Activated naive CD8-positive, alpha-beta T cell treated with anti-CD3 and anti-CD28 coated beads for 36 hours (primary cell): ENCODE measurements at regions not wholly inside any gene's neighbourhood (a gene's known extent, or its start where the extent isn't known, plus 50 kb on each side); places are given as distances from the start of the nearest gene placed in this dataset.
A peak's percentile ranks its signal among the peaks of the same experiment; 100 is the strongest.

Source experiments
- DNase-seq: peaks from one replicate; pipeline ENCODE4 v3.0.0; 2021
- H3K27ac Mint-ChIP-seq: one replicate; pipeline ENCODE4 v1.8.0; 2022; ENCODE audit warnings: mild to moderate bottlenecking, moderate library complexity, mixed read lengths
- H3K27me3 Mint-ChIP-seq: one replicate; pipeline ENCODE4 v1.8.0; 2022; ENCODE audit warnings: mild to moderate bottlenecking, mixed read lengths
- H3K36me3 Mint-ChIP-seq: one replicate; pipeline ENCODE4 v1.8.0; 2021; ENCODE audit warnings: mild to moderate bottlenecking, mixed read lengths
- H3K4me1 Mint-ChIP-seq: one replicate; pipeline ENCODE4 v1.8.0; 2021; ENCODE audit warnings: mixed read lengths
- H3K4me3 Mint-ChIP-seq: one replicate; pipeline ENCODE4 v1.8.0; 2022; ENCODE audit warnings: mild to moderate bottlenecking, moderate library complexity, mixed read lengths
- H3K9me3 Mint-ChIP-seq: one replicate; pipeline ENCODE4 v1.8.0; 2022; ENCODE audit warnings: mixed read lengths

DNA sequence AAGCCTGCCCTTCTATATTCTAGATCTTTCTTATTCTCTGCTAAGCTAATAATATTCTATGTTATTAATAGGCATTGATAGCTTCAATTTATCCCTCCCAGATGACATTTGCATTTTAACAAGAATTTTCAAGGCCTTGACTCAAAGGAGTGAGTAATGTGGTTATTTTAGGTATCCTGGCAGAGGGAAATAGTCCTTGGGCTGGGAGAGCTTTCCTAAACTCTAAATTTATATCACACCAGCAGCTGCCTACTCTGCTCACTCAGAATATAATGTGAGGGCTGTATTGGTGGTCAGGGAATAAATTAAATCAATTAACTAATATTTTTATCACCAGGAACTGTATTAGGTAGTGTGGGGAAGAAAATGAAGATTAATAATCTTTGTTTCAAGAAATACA lies 74.8 kb upstream of the ADAM23 start:
- no peaks in the 10 kb centered on the region for H3K4me1 Mint-ChIP-seq

GRCh38 chr2:206368933-206369569 lies 74.3 kb upstream of the ADAM23 start:
- H3K27ac Mint-ChIP-seq: no peak overlapping the region
- H3K4me3 Mint-ChIP-seq: no peak overlapping the region
- H3K9me3 Mint-ChIP-seq: peaks cover 18% of the 10 kb centered on the region
- no peaks in the 10 kb centered on the region for H3K36me3 Mint-ChIP-seq
- no peak for DNase-seq
- peaks cover 7% of the 10 kb centered on the region for H3K27me3 Mint-ChIP-seq
- H3K4me1 Mint-ChIP-seq: no peaks in the 10 kb centered on the region

More for the DNA sequence above, 74.8 kb upstream of the ADAM23 start:
- DNase-seq: no peak
- no peak overlapping the region for H3K4me3 Mint-ChIP-seq
- no peaks in the 10 kb centered on the region for H3K36me3 Mint-ChIP-seq
- no peak overlapping the region for H3K27ac Mint-ChIP-seq
- H3K27me3 Mint-ChIP-seq: peaks cover 7% of the 10 kb centered on the region
- H3K9me3 Mint-ChIP-seq: peaks cover 13% of the 10 kb centered on the region

GRCh38 chr2:206375956-206376355 lies 67.4 kb upstream of the ADAM23 start:
- no peaks in the 10 kb centered on the region for H3K36me3 Mint-ChIP-seq
- DNase-seq: no peak
- peaks cover 30% of the 10 kb centered on the region for H3K9me3 Mint-ChIP-seq
- H3K4me1 Mint-ChIP-seq: no peaks in the 10 kb centered on the region
- H3K4me3 Mint-ChIP-seq: no peak overlapping the region
- H3K27me3 Mint-ChIP-seq: peaks cover 4% of the 10 kb centered on the region
- H3K27ac Mint-ChIP-seq: no peak overlapping the region

- H3K27ac Mint-ChIP-seq: no peak overlapping the region
Observed at GRCh38 chr2:206378835-206379234, 64.5 kb upstream of the ADAM23 start.

GRCh38 chr2:206379266-206379665 lies 64.1 kb upstream of the ADAM23 start:
- Mint-ChIP-seq H3K4me1 (no peaks in the 10 kb centered on the region), H3K27me3 (peaks cover 10% of the 10 kb centered on the region), H3K9me3 (peaks cover 21% of the 10 kb centered on the region), H3K27ac (no peak overlapping the region), H3K36me3 (no peaks in the 10 kb centered on the region), H3K4me3 (no peak overlapping the region)
- DNase-seq: no peak

More at GRCh38 chr2:206378835-206379234, 64.5 kb upstream of the ADAM23 start:
- H3K4me1 Mint-ChIP-seq: no peaks in the 10 kb centered on the region
- peaks cover 23% of the 10 kb centered on the region for H3K9me3 Mint-ChIP-seq
- DNase-seq: no peak
- H3K36me3 Mint-ChIP-seq: no peaks in the 10 kb centered on the region
- peaks cover 10% of the 10 kb centered on the region for H3K27me3 Mint-ChIP-seq
- H3K4me3 Mint-ChIP-seq: no peak overlapping the region

DNA sequence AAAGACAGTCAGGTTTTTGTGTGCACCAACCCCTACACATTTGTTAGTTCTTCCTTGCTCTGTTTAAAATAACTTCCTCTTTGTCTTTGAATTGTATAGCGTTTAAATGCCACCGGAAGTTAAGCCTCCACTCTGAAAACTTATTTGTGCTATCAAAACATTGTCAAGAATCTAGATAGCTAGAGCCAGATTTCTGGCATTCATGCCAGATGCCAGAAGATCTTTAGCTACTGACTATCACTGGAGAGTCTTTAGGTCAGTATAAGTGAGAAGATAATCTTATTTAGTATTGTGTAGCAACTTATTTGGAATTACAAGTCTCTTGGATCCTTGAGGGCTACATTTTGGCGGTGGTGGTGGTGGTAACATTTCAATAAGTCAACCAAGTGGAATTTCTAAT lies 63.4 kb upstream of the ADAM23 start:
- no peaks in the 10 kb centered on the region for H3K4me1 Mint-ChIP-seq
- H3K27me3 Mint-ChIP-seq: peaks cover 10% of the 10 kb centered on the region
- H3K9me3 Mint-ChIP-seq: peaks cover 23% of the 10 kb centered on the region
- H3K36me3 Mint-ChIP-seq: no peaks in the 10 kb centered on the region
- no peak overlapping the region for H3K4me3 Mint-ChIP-seq
- no peak for DNase-seq
- no peak overlapping the region for H3K27ac Mint-ChIP-seq

GRCh38 chr2:206381881-206382280 lies 61.5 kb upstream of the ADAM23 start:
- Mint-ChIP-seq H3K36me3 (no peaks in the 10 kb centered on the region), H3K27me3 (peaks cover 16% of the 10 kb centered on the region), H3K9me3 (peaks cover 11% of the 10 kb centered on the region), H3K27ac (no peak overlapping the region), H3K4me3 (no peak overlapping the region), H3K4me1 (no peaks in the 10 kb centered on the region)
- no peak for DNase-seq

DNA sequence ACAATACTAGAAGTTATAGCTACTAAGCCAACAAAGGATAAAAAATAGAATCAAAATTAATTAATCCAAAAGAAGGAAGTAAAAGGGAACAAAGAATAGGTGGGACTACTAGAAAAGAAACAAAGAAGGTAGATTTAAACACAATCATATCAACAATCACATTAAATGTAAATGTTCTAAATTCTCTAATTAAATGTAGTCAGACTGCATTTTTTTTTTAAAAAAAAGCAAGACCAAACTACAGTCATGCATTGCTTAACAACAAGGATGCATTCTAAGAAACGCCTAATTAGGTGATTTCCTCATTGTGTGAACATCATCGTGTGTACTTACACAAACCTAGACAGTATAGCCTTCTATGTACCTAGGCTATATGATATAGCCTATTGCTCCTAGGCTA lies 59.7 kb upstream of the ADAM23 start:
- no peak for DNase-seq
- Mint-ChIP-seq H3K27me3 (peaks cover 16% of the 10 kb centered on the region), H3K4me3 (no peak overlapping the region), H3K9me3 (peaks cover 10% of the 10 kb centered on the region), H3K4me1 (no peaks in the 10 kb centered on the region), H3K36me3 (no peaks in the 10 kb centered on the region), H3K27ac (no peak overlapping the region)

- no peak for DNase-seq
- peaks cover 4% of the 10 kb centered on the region for H3K9me3 Mint-ChIP-seq
- peaks cover 9% of the 10 kb centered on the region for H3K27me3 Mint-ChIP-seq
Observed at GRCh38 chr2:206387808-206388207, 55.5 kb upstream of the ADAM23 start.

GRCh38 chr2:206388698-206389097 lies 54.6 kb upstream of the ADAM23 start:
- no peak for DNase-seq
- H3K9me3 Mint-ChIP-seq: peaks cover 4% of the 10 kb centered on the region
- no peak overlapping the region for H3K4me3 Mint-ChIP-seq
- no peak overlapping the region for H3K27ac Mint-ChIP-seq
- peaks cover 9% of the 10 kb centered on the region for H3K27me3 Mint-ChIP-seq
- no peaks in the 10 kb centered on the region for H3K36me3 Mint-ChIP-seq
- no peaks in the 10 kb centered on the region for H3K4me1 Mint-ChIP-seq

More at GRCh38 chr2:206387808-206388207, 55.5 kb upstream of the ADAM23 start:
- Mint-ChIP-seq H3K36me3 (no peaks in the 10 kb centered on the region), H3K4me3 (no peak overlapping the region), H3K4me1 (no peaks in the 10 kb centered on the region), H3K27ac (no peak overlapping the region)

- Mint-ChIP-seq H3K9me3 (peaks cover 8% of the 10 kb centered on the region), H3K36me3 (no peaks in the 10 kb centered on the region), H3K27me3 (peaks cover 9% of the 10 kb centered on the region), H3K4me3 (no peak overlapping the region), H3K4me1 (no peaks in the 10 kb centered on the region), H3K27ac (no peak overlapping the region)
- no peak for DNase-seq
Observed at GRCh38 chr2:206389164-206389563, 54.2 kb upstream of the ADAM23 start.

DNA sequence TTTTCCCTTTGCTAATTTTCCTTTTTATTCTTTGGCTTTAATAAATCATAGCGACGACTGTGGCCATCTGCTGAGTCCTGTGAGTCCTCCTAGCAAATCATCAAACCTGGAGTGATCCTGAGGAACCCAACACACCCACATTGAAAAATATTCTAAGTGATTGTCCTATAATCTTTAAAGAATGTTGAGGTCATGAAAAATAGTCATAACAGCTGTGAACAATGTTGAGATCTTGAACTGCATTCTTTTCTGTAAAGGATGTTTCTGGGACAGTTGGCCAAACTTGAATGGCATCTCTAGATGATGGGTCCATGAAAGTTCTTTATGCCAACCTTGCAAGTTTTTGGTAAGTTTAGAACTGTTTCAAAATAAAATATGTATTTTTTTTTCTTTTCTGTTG lies 53.2 kb upstream of the ADAM23 start:
- H3K9me3 Mint-ChIP-seq: peaks cover 9% of the 10 kb centered on the region
- no peak for DNase-seq
- peaks cover 8% of the 10 kb centered on the region for H3K27me3 Mint-ChIP-seq
- H3K4me1 Mint-ChIP-seq: no peaks in the 10 kb centered on the region
- no peak overlapping the region for H3K27ac Mint-ChIP-seq
- H3K36me3 Mint-ChIP-seq: no peaks in the 10 kb centered on the region
- H3K4me3 Mint-ChIP-seq: no peak overlapping the region

- no peaks in the 10 kb centered on the region for H3K4me1 Mint-ChIP-seq
- no peaks in the 10 kb centered on the region for H3K36me3 Mint-ChIP-seq
- H3K27ac Mint-ChIP-seq: no peak overlapping the region
- H3K27me3 Mint-ChIP-seq: peaks cover under 1% of the 10 kb centered on the region
- DNase-seq: peak; percentile 8
- H3K9me3 Mint-ChIP-seq: peaks cover 9% of the 10 kb centered on the region
- H3K4me3 Mint-ChIP-seq: no peak overlapping the region
Observed at GRCh38 chr2:206392118-206392517, 51.2 kb upstream of the ADAM23 start.
